OCI-LY7 (cell line): ENCODE measurements at regions not wholly inside any gene's neighbourhood (a gene's known extent, or its start where the extent isn't known, plus 50 kb on each side); places are given as distances from the start of the nearest gene placed in this dataset.
A peak's percentile ranks its signal among the peaks of the same experiment; 100 is the strongest.

Source experiments
- BruUV-seq: library from RNA; stranded (reverse); fragments of 400-500 nt; replicated peaks from 2 replicates; lab custom pipeline; 2021; lab: Mats Ljungman, UMichigan
- CTCF ChIA-PET: fragments of 300-600 bp; sonication (Branson Sonifier 250); formaldehyde crosslinking; loops from one replicate; lab custom pipeline; 2022; ENCODE audit warnings: antibody characterized with exemption; ENCODE audit not compliant: unreplicated experiment; lab: Charles Lee
- POLR2A ChIA-PET: fragments of 300-600 bp; sonication (Branson Sonifier 250); formaldehyde crosslinking; loops from one replicate; lab custom pipeline; 2022; ENCODE audit warnings: antibody characterized with exemption; lab: Charles Lee
- DNase-seq: peaks from one replicate; pipeline ENCODE4 v3.0.0-alpha.2; 2015; ENCODE audit warnings: low spot score
- H2AFZ ChIP-seq: fragments of 200-600 bp; sonication (generic), shearing (Covaris generic); 2 replicates; pipeline ENCODE4 v1.6.1; 2014; ENCODE audit warnings: mild to moderate bottlenecking, antibody characterized with exemption, low read length, moderate library complexity
- H3K27ac ChIP-seq: fragments of 200-600 bp; sonication (generic); 2 replicates; pipeline ENCODE4 v1.5.1; 2014; ENCODE audit warnings: mixed run types, low read depth, mild to moderate bottlenecking, moderate library complexity, low read length, inconsistent platforms; ENCODE audit not compliant: poor library complexity, severe bottlenecking
- H3K36me3 ChIP-seq: fragments of 200-600 bp; sonication (generic); 2 replicates; pipeline ENCODE4 v1.6.1; 2014; ENCODE audit warnings: mild to moderate bottlenecking, antibody characterized with exemption, low read length, moderate library complexity, mixed read lengths; ENCODE audit not compliant: insufficient read depth
- H3K4me1 ChIP-seq: fragments of 200-600 bp; sonication (generic); 2 replicates; pipeline ENCODE4 v1.5.1; 2014; ENCODE audit warnings: mild to moderate bottlenecking, low read length; ENCODE audit not compliant: insufficient read depth, poor library complexity, severe bottlenecking
- H3K4me2 ChIP-seq: fragments of 200-600 bp; sonication (generic); 2 replicates; pipeline ENCODE4 v1.6.1; 2014; ENCODE audit warnings: mild to moderate bottlenecking, low read length
- H3K4me3 ChIP-seq: fragments of 200-600 bp; sonication (generic); 2 replicates; pipeline ENCODE4 v1.5.1; 2014; ENCODE audit warnings: mild to moderate bottlenecking, low read depth, low read length; ENCODE audit not compliant: poor library complexity, severe bottlenecking
- H3K79me2 ChIP-seq: fragments of 200-600 bp; sonication (generic); 2 replicates; pipeline ENCODE4 v1.6.1; 2016; ENCODE audit warnings: low read depth, mild to moderate bottlenecking, low read length, moderate library complexity, mixed read lengths; ENCODE audit not compliant: insufficient read depth
- H3K9me2 ChIP-seq: fragments of 200-600 bp; sonication (generic); 2 replicates; pipeline ENCODE4 v1.6.1; 2016; ENCODE audit warnings: mild to moderate bottlenecking, low read length, mixed read lengths; ENCODE audit not compliant: insufficient read depth
- H3K9me3 ChIP-seq: fragments of 200-600 bp; sonication (generic); 2 replicates; pipeline ENCODE4 v1.6.1; 2014; ENCODE audit warnings: mild to moderate bottlenecking, mixed run types, low read length, mixed read lengths
- H4K20me1 ChIP-seq: fragments of 200-600 bp; sonication (generic); 2 replicates; pipeline ENCODE4 v1.6.1; 2014; ENCODE audit warnings: mild to moderate bottlenecking, antibody characterized with exemption, low read length, moderate library complexity, mixed read lengths; ENCODE audit not compliant: insufficient read depth
- EZH2phosphoT487 ChIP-seq: fragments of 200-600 bp; sonication (generic); IDR thresholded peaks from 2 replicates; pipeline ENCODE4 v1.6.1; 2018; ENCODE audit warnings: low read depth, borderline replicate concordance, mild to moderate bottlenecking, mixed run types, antibody characterized with exemption, low read length, moderate library complexity, mixed read lengths
- intact Hi-C: fragments of 100-400 bp; cut with micrococcal nuclease; formaldehyde crosslinking; loops from one replicate; pipeline ENCODE4 v1.10.0; 2022; ENCODE audit not compliant: unreplicated experiment
- TF ChIP-seq, protein P1 (sequence below): fragments of 200-600 bp; sonication (generic); conservative IDR thresholded peaks from 2 replicates; pipeline ENCODE4 v1.5.1; 2014; ENCODE audit warnings: mild to moderate bottlenecking, antibody characterized with exemption, low read length, moderate library complexity, mixed read lengths

DNA sequence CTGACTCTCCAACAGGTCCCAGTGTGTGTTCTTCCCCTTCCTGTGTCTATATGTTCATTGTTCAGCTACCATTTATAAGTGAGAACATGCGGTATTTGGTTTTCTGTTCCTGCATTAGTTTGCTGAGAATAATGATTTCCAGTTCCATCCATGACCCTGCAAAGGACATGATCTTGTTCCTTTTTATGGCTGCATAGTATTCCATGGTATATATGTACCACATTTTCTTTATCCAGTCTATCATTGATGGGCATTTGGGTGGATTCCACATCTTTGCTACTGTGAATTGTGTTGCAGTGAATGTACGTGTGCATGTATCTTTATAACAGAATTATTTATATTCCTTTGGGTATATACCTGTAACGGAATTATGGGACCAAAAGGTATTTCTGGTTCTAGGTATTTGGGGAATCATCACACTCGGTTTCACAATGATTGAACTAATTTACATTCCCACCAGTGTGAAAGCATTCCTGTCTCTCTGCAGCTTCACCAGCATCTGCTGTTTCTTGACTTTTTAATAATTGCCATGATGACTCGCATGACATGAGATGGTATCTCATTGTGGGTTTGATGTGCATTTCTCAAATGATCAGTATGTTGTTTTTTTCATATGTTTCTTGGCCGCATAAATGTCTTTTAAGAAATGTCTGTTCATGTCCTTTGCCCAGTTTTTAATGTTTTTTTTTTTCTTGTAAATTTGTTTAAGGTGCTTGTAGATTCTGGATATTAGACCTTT lies 60.2 kb downstream of the LSMEM1 start:
- intact Hi-C loops: no loop called here
- H3K4me1 ChIP-seq: no peaks in the 10 kb centered on the region
- no peaks in the 10 kb centered on the region for H3K9me3 ChIP-seq
- no peak for DNase-seq
- no peak overlapping the region for H3K4me2 ChIP-seq
- CTCF ChIA-PET: no interaction called here
- H3K9me2 ChIP-seq: no peaks in the 10 kb centered on the region
- BruUV-seq: no TSS peak
- H3K4me3 ChIP-seq: no peak overlapping the region
- H4K20me1 ChIP-seq: no peaks in the 10 kb centered on the region
- H3K36me3 ChIP-seq: no peaks in the 10 kb centered on the region
- no peaks in the 10 kb centered on the region for H3K79me2 ChIP-seq
- POLR2A ChIA-PET: no interaction called here
- no peak overlapping the region for H3K27ac ChIP-seq
- TF ChIP-seq, protein P1, sequence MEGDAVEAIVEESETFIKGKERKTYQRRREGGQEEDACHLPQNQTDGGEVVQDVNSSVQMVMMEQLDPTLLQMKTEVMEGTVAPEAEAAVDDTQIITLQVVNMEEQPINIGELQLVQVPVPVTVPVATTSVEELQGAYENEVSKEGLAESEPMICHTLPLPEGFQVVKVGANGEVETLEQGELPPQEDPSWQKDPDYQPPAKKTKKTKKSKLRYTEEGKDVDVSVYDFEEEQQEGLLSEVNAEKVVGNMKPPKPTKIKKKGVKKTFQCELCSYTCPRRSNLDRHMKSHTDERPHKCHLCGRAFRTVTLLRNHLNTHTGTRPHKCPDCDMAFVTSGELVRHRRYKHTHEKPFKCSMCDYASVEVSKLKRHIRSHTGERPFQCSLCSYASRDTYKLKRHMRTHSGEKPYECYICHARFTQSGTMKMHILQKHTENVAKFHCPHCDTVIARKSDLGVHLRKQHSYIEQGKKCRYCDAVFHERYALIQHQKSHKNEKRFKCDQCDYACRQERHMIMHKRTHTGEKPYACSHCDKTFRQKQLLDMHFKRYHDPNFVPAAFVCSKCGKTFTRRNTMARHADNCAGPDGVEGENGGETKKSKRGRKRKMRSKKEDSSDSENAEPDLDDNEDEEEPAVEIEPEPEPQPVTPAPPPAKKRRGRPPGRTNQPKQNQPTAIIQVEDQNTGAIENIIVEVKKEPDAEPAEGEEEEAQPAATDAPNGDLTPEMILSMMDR: no peak
- no peak for TF ChIP-seq EZH2phosphoT487
- no peak overlapping the region for H2AFZ ChIP-seq

DNA sequence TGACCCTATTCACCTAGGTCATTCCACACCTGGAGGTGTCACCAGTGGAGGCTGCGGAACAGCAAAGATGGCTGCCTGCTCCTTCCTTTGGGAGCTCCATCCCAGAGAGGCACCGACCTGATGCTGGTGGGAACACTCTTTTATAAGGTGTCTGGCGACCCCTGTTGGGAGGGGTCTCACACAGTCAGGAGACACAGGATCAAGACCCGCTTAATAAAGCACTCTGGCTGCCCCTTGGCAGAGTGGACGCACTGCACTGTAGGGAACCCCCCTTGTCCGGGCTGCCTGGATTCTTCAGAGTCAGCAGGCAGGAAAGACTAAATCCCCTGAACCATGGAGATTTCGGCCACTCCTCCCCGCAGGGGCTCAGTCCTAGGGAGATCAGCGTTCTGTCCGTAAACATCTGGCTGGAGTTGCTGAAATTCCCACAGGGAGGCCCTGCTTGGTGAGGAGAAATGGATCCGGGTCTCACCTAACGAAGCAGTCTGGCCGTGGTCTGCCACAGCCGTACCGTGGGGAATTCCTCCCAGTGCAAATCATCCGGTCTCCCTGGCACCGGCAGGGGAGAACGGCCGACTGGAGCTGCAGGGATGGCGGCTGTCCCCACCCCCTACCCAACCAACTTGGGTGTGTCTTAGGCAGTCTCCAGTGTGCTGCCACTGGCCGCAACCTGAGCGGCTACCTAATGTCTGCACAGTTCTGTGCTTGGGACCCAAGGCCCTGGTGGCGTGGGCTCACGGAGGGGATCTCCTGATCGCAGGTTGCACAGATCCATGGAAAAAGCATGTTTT lies 66.1 kb downstream of the LSMEM1 start:
- no peak overlapping the region for H2AFZ ChIP-seq
- CTCF ChIA-PET: no interaction called here
- intact Hi-C loops: no loop called here

More for the DNA sequence above, 66.1 kb downstream of the LSMEM1 start:
- no peaks in the 10 kb centered on the region for H3K9me3 ChIP-seq
- no peaks in the 10 kb centered on the region; the same call in 1 of the 2 replicates for H3K36me3 ChIP-seq
- no TSS peak for BruUV-seq
- DNase-seq: peak; percentile 9
- no peaks in the 10 kb centered on the region for H3K9me2 ChIP-seq
- H4K20me1 ChIP-seq: no peaks in the 10 kb centered on the region
- H3K79me2 ChIP-seq: no peaks in the 10 kb centered on the region
- no peaks in the 10 kb centered on the region for H3K4me1 ChIP-seq
- POLR2A ChIA-PET: no interaction called here
- H3K4me3 ChIP-seq: no peak overlapping the region
- H3K27ac ChIP-seq: no peak overlapping the region
- no peak overlapping the region for H3K4me2 ChIP-seq
- no peak for TF ChIP-seq EZH2phosphoT487
- TF ChIP-seq, protein P1: peak; percentile 41; the same call in 1 of the 2 replicates
